ENCODE measurements at regions not wholly inside any gene's neighbourhood (a gene's known extent, or its start where the extent isn't known, plus 50 kb on each side); places are given as distances from the start of the nearest gene placed in this dataset.

GRCh38 chr9:119483153-119483552, 113.9 kb upstream of the BRINP1 start:
- Histone ChIP-seq H3K36me3 (no peaks in the 10 kb centered on the region), H3K4me1 (no peaks in the 10 kb centered on the region), H3K27me3 (ENCODE audit: low read depth) (no peaks in the 10 kb centered on the region), H3K4me3 (no peak overlapping the region), H3K9me3 (no peaks in the 10 kb centered on the region), H3K27ac (no peak overlapping the region)
- intact Hi-C loops (cut with DNase I): no loop called here
- TF ChIP-seq CTCF (IDR thresholded peaks at IDR 0.05): no peak
- no peak for DNase-seq
- peak; percentile 43 to 46 for ATAC-seq

DNA sequence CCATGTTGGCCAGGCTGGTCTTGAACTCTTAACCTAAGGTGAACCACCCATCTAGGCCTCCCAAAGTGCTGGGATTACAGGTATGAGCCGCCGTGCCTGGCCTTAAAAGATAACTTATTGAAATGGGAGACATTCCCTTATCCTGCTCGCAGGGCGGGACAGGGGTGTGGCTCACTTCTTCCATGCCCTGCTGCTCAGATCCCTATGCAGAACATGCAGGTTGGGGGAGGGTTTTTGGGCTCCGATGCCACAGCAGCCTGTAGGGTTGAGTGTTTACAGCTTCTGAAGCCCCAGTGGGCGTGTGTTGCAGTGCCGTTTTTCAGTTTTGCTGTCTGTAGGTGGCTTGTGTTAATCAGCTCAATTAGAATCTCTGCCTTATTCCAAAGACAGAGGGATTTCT, 108.0 kb upstream of the BRINP1 start:
- ATAC-seq: no peak
- no peak for DNase-seq
- Histone ChIP-seq H3K27me3 (ENCODE audit: low read depth) (no peaks in the 10 kb centered on the region), H3K27ac (no peak overlapping the region), H3K4me1 (no peaks in the 10 kb centered on the region), H3K9me3 (no peaks in the 10 kb centered on the region), H3K36me3 (no peaks in the 10 kb centered on the region), H3K4me3 (no peak overlapping the region)
- TF ChIP-seq CTCF (IDR thresholded peaks at IDR 0.05): no peak
- intact Hi-C loops (cut with DNase I): no loop called here

DNA sequence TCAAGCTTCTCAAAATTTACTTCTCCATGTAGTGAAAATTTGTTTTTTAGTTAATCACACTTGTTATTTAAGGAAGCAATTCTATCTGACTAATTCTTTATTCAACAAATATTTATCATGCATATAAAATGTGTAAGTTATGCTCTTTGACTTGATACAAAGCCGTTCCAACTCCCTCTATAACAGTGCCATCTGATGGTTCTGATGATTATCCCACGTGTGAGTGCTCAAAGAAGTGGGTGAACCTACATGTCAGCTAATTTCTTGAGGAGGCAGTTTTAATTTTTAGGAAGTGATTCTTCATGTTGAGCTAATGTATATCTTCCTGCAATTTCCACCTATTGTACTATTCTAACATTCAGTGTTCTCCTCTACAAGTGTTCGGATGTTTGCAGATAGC, 88.8 kb upstream of the BRINP1 start:
- Histone ChIP-seq H3K4me1 (no peaks in the 10 kb centered on the region), H3K9me3 (no peaks in the 10 kb centered on the region), H3K27me3 (ENCODE audit: low read depth) (no peaks in the 10 kb centered on the region), H3K4me3 (no peak overlapping the region), H3K36me3 (no peaks in the 10 kb centered on the region), H3K27ac (no peak overlapping the region)
- TF ChIP-seq CTCF (IDR thresholded peaks at IDR 0.05): no peak
- ATAC-seq (no peak), DNase-seq (no peak)
- intact Hi-C loops (cut with DNase I): no loop called here

DNA sequence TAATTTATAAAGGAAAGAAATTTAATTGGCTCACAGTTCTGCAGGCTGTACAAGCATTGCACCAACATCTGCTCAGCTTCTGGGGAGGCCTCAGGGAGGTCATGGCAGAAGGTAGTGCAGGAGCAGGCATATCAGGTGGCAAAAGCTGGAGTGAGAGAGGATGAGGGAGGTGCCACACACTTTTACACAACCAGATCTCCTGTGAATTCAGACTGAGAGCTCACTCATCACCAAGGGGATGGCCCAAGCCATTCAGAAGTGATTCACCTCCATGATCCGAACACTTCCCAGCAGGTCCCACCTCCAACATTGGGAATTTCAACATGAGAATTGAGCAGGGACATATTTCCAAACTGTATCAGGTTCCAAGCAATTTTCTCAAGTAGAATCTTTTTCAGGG, 84.7 kb upstream of the BRINP1 start:
- H3K9me3 ChIP-seq: no peaks in the 10 kb centered on the region
- DNase-seq (no peak), ATAC-seq (no peak)
- no peak overlapping the region for H3K4me3 ChIP-seq
- TF ChIP-seq CTCF (IDR thresholded peaks at IDR 0.05): no peak
- H3K27ac ChIP-seq: no peak overlapping the region
- H3K36me3 ChIP-seq: no peaks in the 10 kb centered on the region
- intact Hi-C loops (cut with DNase I): no loop called here
- no peaks in the 10 kb centered on the region for H3K27me3 ChIP-seq (ENCODE audit: low read depth)
- no peaks in the 10 kb centered on the region for H3K4me1 ChIP-seq

DNA sequence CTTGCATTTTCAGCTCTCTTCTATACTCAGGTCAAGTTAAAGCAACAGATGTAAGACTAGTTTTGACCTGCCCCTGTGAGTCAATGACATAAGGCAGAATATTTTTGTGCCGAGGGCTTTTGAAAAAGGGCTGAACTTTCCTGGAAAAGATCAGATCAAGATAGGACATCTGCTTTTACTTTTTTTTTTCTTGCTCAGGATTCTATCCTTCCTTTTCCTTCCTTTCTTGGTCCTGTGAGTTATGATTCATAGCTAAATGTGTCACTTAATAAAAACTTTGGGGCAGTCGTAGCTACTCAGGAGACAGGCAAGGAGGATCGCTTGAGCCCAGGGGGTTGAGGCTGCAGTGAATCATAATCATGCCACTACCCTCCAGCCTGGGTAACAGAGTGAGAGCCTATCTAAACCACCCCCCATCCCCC, 84.3 kb upstream of the BRINP1 start:
- no peak for TF ChIP-seq CTCF (IDR thresholded peaks at IDR 0.05)
- H3K27me3 ChIP-seq (ENCODE audit: low read depth): no peaks in the 10 kb centered on the region
- no peak overlapping the region for H3K4me3 ChIP-seq
- ATAC-seq: no peak
- H3K36me3 ChIP-seq: no peaks in the 10 kb centered on the region
- H3K9me3 ChIP-seq: no peaks in the 10 kb centered on the region
- H3K27ac ChIP-seq: no peak overlapping the region
- intact Hi-C loops (cut with DNase I): no loop called here
- no peak for DNase-seq
- no peaks in the 10 kb centered on the region for H3K4me1 ChIP-seq

DNA sequence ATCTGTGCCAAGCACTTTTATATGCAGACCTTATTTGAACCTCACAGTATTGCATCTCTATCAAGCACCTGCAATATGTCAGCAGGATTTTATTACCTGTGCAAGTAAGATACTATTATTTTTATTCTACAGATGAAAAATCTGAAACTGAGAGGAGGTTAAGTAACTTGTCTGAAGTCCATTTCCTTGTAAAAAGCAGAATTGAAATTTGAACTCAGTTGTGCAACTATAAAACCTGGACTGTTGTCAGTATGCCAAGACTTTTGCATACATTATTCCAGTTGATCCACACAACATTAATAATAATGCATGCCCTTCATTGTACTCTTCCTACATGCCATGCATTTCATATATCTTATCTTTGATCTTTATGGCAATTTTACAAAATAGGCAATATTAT, 82.2 kb upstream of the BRINP1 start:
- ATAC-seq (no peak), DNase-seq (no peak)
- no peak for TF ChIP-seq CTCF (IDR thresholded peaks at IDR 0.05)
- intact Hi-C loops (cut with DNase I): no loop called here
- H3K27me3 ChIP-seq (ENCODE audit: low read depth): no peaks in the 10 kb centered on the region
- H3K9me3 ChIP-seq: no peaks in the 10 kb centered on the region
- H3K4me3 ChIP-seq: no peak overlapping the region
- no peak overlapping the region for H3K27ac ChIP-seq
- H3K36me3 ChIP-seq: no peaks in the 10 kb centered on the region
- H3K4me1 ChIP-seq: no peaks in the 10 kb centered on the region
